ENCODE measurements at regions not wholly inside any gene's neighbourhood (a gene's known extent, or its start where the extent isn't known, plus 50 kb on each side); places are given as distances from the start of the nearest gene placed in this dataset.

GRCh38 chr1:80778094-80778840 lies 1022.5 kb upstream of the ADGRL2 start:
- no peak for DNase-seq (ENCODE audit: low spot score)

GRCh38 chr1:80776266-80776665 lies 1024.5 kb upstream of the ADGRL2 start:
- no peak for DNase-seq (ENCODE audit: low spot score)

- no peak for DNase-seq (ENCODE audit: low spot score)
Observed at GRCh38 chr1:80769208-80769750, 1031.5 kb upstream of the ADGRL2 start.

- DNase-seq (ENCODE audit: low spot score): no peak
Observed at GRCh38 chr1:80767711-80768110, 1033.0 kb upstream of the ADGRL2 start.

- DNase-seq (ENCODE audit: low spot score): no peak
Observed at GRCh38 chr1:80759354-80759753, 1041.4 kb upstream of the ADGRL2 start.

GRCh38 chr1:80755944-80756343 lies 1044.8 kb upstream of the ADGRL2 start:
- no peak for DNase-seq (ENCODE audit: low spot score)

- DNase-seq (ENCODE audit: low spot score): no peak
Observed at GRCh38 chr1:80751204-80751603, 1049.5 kb upstream of the ADGRL2 start.

- DNase-seq (ENCODE audit: low spot score): no peak
Observed at GRCh38 chr1:80731241-80731894, 1069.4 kb upstream of the ADGRL2 start.

- no peak for DNase-seq (ENCODE audit: low spot score)
Observed at GRCh38 chr1:80722611-80723010, 1078.1 kb upstream of the ADGRL2 start.

- DNase-seq (ENCODE audit: low spot score): no peak
Observed at GRCh38 chr1:80706526-80706925, 1094.2 kb upstream of the ADGRL2 start.

GRCh38 chr1:80678438-80678837 lies 1122.3 kb upstream of the ADGRL2 start:
- no peak for DNase-seq (ENCODE audit: low spot score)

GRCh38 chr1:80675454-80675853 lies 1125.3 kb upstream of the ADGRL2 start:
- no peak for DNase-seq (ENCODE audit: low spot score)

- no peak for DNase-seq (ENCODE audit: low spot score)
Observed at GRCh38 chr1:80673935-80674597, 1126.7 kb upstream of the ADGRL2 start.

- DNase-seq (ENCODE audit: low spot score): no peak
Observed at GRCh38 chr1:80668372-80668771, 1132.4 kb upstream of the ADGRL2 start.

- no peak for DNase-seq (ENCODE audit: low spot score)
Observed at GRCh38 chr1:80666073-80666472, 1134.7 kb upstream of the ADGRL2 start.

- no peak for DNase-seq (ENCODE audit: low spot score)
Observed at GRCh38 chr1:80659161-80659560, 1141.6 kb upstream of the ADGRL2 start.

GRCh38 chr1:80657707-80658106 lies 1143.0 kb upstream of the ADGRL2 start:
- DNase-seq (ENCODE audit: low spot score): no peak

GRCh38 chr1:80657044-80657643 lies 1143.6 kb upstream of the ADGRL2 start:
- DNase-seq (ENCODE audit: low spot score): peak; percentile 23

GRCh38 chr1:80656641-80657040 lies 1144.1 kb upstream of the ADGRL2 start:
- no peak for DNase-seq (ENCODE audit: low spot score)

GRCh38 chr1:80656014-80656636 lies 1144.6 kb upstream of the ADGRL2 start:
- peak; percentile 60 for DNase-seq (ENCODE audit: low spot score)

- DNase-seq (ENCODE audit: low spot score): no peak
Observed at GRCh38 chr1:80646053-80646452, 1154.7 kb upstream of the ADGRL2 start.

GRCh38 chr1:80645621-80646020 lies 1155.1 kb upstream of the ADGRL2 start:
- no peak for DNase-seq (ENCODE audit: low spot score)

Measured in HuH-7 (cell line).